WI38 (cell line): ENCODE measurements at regions not wholly inside any gene's neighbourhood (a gene's known extent, or its start where the extent isn't known, plus 50 kb on each side); places are given as distances from the start of the nearest gene placed in this dataset.

Source experiments
- H3K4me3 ChIP-seq: 2 replicates; pipeline ENCODE4 v1.5.1; 2011; ENCODE audit warnings: low read depth, mild to moderate bottlenecking, control low read depth, low read length
- TF ChIP-seq, protein P1 (sequence below): IDR thresholded peaks from 2 replicates; pipeline ENCODE4 v1.5.1; 2012; ENCODE audit warnings: low read depth, mild to moderate bottlenecking, control low read depth, low read length

DNA sequence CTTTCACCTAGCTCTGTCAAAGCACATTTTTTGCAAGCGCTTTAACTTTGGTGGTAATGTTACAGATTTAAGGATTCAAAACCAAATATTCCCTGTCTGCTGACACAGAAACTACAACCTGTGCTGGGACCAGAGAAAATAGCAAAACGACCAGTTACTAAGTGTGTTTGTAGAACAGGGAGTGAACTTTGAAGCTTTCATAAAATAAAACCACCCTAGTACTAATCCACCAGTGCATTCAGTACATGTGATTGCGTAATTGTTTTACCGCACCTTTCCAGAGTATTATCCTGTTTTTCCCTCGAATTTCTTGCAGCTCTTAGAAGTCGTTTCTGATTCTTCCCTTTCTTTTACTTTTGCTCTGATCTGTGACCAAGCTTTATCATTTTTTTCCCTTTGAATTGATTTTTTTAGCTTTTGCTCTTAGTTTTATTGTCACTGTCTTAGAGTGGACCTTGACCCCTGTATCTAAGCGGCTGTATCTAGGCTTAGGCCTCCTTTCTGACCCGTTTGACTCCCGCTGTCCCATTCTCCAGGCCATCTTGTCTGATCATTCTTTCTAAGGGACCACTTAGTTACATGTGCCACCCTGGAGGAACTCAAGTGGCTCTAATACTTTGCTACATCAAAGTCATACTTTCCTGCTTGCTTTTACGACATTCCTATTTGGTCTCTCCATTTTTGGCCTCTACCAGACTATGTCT, 429.4 kb downstream of the PCNX1 start:
- TF ChIP-seq, protein P1, sequence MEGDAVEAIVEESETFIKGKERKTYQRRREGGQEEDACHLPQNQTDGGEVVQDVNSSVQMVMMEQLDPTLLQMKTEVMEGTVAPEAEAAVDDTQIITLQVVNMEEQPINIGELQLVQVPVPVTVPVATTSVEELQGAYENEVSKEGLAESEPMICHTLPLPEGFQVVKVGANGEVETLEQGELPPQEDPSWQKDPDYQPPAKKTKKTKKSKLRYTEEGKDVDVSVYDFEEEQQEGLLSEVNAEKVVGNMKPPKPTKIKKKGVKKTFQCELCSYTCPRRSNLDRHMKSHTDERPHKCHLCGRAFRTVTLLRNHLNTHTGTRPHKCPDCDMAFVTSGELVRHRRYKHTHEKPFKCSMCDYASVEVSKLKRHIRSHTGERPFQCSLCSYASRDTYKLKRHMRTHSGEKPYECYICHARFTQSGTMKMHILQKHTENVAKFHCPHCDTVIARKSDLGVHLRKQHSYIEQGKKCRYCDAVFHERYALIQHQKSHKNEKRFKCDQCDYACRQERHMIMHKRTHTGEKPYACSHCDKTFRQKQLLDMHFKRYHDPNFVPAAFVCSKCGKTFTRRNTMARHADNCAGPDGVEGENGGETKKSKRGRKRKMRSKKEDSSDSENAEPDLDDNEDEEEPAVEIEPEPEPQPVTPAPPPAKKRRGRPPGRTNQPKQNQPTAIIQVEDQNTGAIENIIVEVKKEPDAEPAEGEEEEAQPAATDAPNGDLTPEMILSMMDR = no peak

DNA sequence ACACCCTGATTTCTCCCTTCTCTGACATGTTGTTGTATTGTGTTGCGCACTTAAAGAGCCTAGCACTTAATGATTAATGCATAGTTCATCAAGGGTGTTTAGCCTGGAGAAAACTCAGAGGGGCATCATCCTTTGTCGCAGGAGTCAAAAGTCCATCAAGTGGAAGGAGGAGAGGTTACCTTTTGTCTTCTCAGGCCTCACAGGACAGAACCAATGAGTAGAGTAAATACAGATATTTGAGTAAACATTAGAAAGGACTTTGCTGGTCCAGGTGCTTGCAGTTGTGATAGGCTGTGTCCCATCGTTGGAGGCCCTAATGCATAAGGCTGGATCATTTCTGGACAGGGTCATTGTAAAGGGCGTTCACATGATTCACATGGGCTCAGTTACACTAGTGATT, 430.9 kb downstream of the PCNX1 start:
- no peak overlapping the region for H3K4me3 ChIP-seq
- TF ChIP-seq, protein P1 = no peak

More for the DNA sequence above, 429.4 kb downstream of the PCNX1 start:
- no peak overlapping the region for H3K4me3 ChIP-seq

DNA sequence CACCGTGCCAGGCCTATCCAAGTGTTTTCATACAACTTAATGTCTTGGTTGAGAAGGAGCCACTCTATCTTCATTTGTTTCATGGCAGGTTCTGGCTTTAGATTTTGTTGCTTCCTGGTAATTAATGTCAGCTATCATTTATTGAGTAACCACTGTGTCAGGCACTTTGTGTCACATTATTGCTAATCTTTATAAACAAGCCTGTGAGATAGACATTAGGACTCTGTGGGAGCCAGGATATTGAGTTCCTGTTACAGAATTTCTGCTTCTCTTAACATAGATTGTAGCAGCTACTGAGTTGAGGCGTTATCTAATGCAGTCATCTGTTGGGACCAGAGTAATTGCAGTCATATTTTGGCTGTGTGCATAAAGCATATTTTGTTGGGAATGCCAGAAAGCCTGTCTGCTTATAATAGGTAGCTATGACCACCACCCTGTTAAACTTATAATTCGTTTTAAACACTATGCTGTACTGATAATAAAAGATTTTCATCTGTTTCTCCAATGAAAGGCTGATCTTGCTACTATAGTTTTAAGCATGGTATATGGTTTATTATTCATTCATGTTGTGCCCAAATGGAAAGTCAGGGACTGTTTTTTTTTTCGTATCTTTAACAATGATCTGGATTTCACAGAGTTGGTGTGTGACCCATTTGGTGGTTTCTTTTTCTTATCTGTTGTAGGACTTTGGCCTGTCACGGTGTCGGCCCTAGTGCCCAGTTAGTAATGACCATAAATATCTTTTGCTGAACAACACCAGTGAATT, 432.6 kb downstream of the PCNX1 start:
- H3K4me3 ChIP-seq = no peak overlapping the region
- TF ChIP-seq, protein P1 = no peak

DNA sequence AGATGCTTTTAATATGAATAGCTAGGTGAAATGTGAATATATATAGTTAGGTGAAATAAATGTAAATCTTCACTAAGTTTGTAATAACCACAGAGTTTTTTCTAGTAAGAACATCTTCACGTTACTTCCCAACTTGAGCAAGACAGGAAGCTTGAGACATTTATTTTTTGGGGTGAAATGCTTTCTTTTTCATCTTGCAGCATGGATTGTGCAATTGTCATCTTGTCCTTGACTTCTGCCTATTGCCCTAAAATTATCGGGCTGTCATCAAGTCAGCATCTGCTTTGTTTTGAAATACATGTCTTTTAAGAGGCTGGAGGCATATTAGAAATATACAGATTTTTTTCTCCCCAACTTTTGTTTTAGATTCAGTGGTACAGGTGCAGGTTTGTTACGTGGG, 433.9 kb downstream of the PCNX1 start:
- no peak overlapping the region for H3K4me3 ChIP-seq
- TF ChIP-seq, protein P1 = no peak

DNA sequence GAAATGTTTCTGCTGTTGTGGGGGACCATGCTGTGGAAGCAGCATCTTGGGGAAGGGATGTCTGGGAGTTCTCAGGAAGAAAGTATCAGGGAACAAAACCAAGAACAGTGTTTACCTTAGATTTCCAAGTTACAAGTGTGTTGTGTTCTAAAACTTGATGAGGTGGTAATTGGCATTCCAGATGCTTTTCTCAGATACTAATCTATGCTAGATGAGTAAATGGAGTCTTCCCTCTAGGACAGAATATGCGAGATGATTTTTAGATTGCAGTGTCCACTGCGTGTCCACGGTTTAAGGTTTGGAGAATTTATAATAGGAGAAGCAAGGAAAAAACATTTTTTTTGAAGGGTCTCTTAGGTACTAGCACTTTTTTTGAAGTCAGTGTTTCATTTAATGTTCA, 436.5 kb downstream of the PCNX1 start:
- TF ChIP-seq, protein P1 = no peak
- no peak overlapping the region for H3K4me3 ChIP-seq

DNA sequence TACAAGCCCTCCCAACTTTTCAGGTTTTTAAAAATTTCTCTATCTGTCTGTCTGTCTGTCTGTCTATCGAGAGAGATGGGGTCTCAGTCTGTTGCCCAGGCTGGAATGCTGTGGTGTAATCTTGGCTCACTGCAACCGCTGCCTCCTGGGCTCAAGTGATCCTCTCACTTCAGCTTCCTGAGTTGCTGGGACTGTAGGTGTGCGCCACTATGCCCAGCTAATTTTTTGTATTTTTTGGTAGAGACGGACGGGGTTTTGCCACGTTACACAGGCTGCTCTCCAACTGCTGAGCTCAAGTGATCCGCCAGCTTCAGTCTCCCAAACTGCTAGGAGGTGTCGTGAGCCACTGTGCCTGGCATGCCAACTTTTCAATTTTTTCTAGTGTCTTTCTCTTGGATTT, 437.2 kb downstream of the PCNX1 start:
- H3K4me3 ChIP-seq = no peak overlapping the region
- TF ChIP-seq, protein P1 = no peak

DNA sequence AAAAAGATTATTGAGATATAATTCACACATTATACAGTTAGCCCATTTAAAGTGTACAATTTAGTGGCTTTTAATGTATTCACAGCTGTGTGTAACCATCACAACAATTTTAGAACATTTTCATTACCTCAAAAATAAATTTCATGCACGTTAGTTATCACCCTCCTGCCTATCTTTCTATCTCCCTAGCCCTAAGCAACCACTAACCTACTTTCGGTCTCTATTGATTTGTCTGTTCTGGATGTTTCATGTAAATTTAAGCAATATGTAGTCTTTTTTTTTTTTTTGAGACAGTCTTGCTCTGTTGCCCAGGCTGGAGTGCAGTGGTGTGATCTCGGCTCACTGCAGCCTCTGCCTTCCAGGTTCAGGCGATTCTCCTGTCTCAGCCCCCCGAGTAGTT, 439.4 kb downstream of the PCNX1 start:
- TF ChIP-seq, protein P1 = no peak
- no peak overlapping the region for H3K4me3 ChIP-seq
